Activated CD4-positive, alpha-beta T cell treated with anti-CD3 and anti-CD28 coated beads for 48 hours (primary cell): ENCODE measurements at regions not wholly inside any gene's neighbourhood (a gene's known extent, or its start where the extent isn't known, plus 50 kb on each side); places are given as distances from the start of the nearest gene placed in this dataset.

Experiments
- DNase-seq: peaks from one replicate; pipeline ENCODE4 v3.0.0-alpha.2; 2020

- DNase-seq = no peak
Observed at GRCh38 chr11:112357488-112357887, 96.8 kb upstream of the PLET1 start.

DNA sequence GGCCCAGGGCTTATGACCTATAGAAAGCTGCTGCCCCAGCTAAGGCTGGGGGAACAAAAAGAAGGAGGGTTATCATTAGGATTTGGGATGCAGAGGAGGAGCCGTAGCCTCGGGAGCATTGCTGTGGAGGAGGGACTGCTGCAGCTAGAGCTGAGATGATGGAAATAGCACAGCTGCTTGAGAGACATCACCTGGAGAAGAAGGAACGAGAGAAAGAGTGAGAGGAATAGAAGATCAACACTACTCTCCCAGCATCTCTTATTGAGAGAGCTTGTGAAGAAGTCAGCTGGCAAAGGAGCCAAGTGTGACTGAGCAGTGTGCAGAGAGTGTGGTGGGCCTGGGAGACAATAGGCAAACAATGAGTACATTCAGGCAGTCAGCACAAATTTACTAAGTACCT is 100.7 kb upstream of the PLET1 start:
- no peak for DNase-seq

DNA sequence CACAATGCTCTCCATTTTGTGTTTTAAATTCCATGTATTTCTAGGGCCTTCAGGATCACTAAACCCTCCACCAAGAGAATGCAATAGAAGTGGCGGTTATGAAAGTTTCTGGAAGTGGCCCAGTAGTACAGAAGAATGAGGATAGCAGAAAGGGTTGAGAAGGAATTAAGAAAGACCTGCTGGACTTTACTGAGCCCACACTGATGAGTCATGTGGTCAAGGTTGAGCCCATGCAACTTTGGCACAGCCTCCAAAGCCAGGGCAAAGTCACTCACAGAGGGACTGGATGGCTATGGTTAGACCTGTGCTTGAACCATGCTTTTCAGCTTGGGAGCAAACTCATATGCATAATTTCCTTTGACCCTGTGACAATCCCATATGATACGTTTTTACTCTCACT is 102.9 kb upstream of the PLET1 start:
- no peak for DNase-seq

DNA sequence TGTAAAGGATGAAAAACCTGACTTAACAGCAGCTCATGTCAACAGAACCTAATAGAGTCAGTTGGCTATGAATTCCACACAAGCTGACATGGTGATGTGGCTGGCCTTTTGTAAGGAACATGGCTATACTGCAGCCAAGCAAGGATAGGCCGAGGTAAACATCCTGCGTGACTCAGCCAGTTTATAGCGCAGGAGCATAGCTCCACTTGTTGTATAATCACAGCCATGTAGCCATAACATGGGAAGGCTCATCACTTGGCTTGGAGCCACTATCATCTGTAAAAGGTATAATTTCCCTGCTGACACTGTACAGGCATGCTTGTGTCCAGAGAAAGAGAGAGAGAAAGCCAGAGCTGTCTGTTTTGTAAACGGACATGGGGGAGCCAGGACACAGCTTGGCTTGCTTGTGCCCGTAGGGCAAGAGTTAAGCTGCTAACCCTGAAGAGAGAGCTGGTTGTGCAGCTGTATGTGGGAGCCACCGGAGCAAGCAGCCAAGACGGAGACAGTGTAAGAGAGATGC is 104.4 kb upstream of the PLET1 start:
- no peak for DNase-seq

DNA sequence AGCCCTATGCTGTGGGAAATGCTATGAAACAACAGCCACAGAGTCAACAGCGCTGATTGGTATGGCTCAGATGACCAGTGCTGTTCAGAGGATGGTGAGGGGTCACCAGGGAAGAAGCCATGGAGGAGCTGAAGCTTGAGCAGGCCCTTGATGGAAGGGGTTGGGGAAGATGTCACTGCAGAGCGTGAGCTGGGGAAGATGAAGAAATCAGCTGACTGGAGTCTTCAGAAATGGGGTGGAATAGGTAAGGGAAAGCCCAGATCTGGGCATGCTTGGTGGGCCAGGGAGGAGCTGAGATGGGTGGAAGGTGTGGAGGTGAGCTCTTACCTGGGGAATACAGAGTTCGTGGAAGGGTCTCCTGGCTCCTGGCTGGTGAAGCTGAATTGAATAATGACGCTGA is 105.4 kb upstream of the PLET1 start:
- DNase-seq = no peak

- no peak for DNase-seq
Observed at GRCh38 chr11:112366777-112367176, 106.1 kb upstream of the PLET1 start.

DNA sequence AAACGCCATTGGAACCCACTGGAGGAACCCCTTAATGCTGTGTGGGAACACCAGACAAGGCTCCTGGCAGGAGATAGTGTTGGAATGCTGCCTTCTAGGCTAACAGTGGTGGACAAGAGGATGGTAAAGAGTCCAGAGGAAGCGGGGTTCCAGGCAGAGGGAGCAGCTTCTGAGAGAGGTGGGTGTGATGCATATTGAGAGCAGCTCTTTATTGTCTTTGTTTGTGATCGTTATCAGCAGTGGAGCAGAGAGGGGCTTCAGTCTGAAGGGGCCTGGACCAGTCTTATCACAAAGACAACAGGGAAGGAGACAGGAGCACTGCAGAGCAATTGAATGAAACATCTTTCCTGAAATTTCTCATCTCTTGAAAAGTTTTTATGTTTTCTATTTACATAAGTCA is 106.8 kb upstream of the PLET1 start:
- DNase-seq = no peak

DNA sequence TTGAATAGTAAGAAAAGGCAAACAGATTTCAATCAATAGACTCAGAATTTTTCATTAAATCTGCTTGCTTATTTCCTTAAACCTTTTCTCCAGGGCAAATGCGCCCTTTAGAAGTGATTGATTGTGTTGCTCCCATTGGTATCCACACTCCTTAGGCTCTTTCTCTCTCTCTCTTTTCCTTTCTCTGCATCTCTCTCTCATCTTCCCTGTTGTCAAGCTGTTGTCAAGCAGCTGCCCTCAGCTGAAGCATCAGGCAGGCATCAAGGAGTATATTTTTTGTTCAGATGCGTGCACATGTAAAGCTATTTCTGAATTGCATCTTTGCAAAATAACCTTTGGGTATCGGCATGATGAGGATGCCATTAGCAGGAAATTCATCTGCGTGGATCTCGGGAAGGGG is 107.2 kb upstream of the PLET1 start:
- DNase-seq = no peak

GRCh38 chr11:112368381-112368780 is 107.7 kb upstream of the PLET1 start:
- no peak for DNase-seq

DNA sequence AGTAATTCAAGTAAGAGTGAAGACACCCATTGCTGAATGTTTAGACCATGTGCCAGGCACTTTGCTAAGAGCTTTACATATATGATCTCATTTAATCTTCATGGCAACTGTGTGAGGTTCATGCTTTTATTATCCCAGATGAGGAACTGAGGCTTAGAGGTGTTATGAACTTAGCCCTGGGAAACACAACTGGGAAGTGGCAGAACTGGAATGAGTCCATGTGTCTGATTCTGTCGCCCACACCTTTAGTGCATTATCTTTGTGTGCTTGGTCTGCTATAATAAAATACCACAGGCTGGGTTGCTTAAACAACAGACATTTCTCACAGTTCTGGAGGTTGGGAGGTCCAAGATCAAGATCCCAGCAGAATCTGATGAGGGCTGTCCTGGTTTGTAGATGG is 108.7 kb upstream of the PLET1 start:
- no peak for DNase-seq

DNA sequence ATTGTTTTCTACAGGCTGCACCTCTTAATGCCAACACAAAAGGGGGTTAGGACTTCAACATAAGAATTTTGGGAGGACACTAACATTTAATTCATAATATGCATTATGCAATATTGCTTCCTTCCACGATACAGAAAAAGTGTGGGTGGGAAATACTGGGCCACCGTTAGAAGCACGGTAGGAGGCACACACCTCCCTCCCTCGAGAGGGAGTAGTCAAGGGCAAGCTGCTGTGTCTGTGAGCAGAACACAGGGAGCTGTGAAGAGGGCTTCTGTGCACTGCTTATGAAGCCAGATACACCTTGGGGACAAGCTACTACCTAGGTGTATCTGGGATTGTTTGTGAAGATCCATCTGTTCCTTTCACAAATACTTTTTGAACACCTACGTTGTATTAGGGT is 109.3 kb upstream of the PLET1 start:
- no peak for DNase-seq

DNA sequence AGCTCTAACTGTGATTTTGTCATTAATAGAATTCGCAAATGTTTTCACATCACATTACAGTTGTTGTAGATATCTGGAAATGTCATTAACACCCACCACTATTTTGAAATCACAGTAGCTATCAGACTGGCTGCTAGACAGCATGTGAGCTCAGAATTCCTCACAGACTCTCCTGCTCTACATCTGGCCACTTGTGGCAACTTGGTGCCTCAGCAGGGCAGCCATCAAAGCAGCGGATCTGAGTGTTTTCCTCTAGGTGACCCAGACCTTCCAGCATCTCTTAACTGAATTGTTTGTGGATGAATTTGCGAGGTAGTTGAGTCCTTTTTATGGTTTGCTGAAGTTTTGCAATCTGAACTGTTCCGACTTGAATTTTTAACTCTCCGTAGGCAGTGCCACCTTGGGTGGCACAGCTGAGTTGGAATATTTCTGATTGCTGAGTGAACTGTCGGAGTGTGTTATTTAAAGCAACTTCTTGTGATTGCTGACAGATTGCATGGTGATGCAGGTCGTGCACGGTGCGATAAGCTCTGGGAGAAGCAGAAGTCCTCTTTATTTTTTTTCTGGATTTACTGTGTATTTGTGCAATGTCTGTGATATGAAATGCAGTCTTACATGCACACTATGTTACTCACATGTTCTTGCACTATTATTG is 114.0 kb upstream of the PLET1 start:
- no peak for DNase-seq

DNA sequence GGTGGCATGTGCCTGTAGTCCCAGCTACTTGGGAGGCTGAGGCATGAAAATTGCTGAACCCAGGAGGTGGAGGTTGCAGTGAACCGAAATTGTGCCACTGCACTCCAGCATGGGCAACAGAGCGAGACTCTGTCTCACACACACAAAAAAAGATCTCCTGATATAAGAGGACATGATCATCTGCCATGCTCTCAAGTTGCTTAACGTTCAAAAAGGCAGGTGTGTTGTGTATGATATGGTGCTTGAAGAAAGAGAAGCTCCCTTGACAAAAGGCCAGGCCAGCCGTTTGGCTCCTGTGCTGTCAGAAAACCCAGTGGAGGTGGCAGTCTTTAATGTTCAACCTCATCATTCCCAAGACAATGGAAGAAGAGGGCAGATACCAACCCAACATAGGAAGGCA is 117.3 kb upstream of the PLET1 start:
- DNase-seq = no peak

DNA sequence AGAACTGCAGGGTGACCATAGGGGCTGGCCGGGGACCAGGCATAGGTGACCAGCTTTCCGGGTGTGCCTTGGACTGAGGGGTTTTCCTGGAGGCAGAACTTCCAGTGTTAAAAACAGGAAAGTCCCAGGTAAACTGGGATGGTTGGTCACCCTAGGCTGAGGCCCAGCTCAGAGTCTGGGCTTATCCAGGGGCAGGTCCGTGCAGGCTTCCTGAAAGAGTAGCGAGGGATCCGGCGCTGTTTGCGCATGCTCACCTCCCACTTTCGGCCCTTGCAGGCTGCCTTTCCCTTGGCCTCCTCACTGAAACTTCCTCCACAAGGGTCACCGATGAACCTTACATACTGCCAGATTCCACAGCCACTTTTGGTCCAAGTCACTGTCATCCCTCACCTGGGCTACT is 119.8 kb upstream of the PLET1 start:
- no peak for DNase-seq

DNA sequence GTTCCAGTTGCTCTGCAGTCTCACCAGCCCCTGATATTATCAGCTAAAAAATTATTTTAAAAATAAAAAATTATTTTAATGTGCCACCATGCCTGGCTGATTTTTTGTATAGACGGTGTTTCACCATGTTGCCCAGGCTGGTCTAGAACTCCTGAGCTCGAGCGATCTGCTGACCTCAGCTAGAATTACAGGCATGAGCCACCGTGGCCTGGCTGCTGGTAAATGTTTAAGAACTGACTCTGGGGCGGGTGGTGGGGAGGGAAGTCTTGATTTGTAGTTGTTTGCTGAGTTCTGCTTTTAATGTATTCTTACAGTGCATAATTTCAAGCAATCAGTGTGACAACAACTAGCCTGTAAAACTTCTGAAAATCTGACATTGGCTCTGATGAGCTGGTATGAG is 120.9 kb upstream of the PLET1 start:
- DNase-seq = no peak

GRCh38 chr11:112382561-112382960 is 121.9 kb upstream of the PLET1 start:
- DNase-seq = no peak

- no peak for DNase-seq
Observed at GRCh38 chr11:112388496-112388895, 127.8 kb upstream of the PLET1 start.

DNA sequence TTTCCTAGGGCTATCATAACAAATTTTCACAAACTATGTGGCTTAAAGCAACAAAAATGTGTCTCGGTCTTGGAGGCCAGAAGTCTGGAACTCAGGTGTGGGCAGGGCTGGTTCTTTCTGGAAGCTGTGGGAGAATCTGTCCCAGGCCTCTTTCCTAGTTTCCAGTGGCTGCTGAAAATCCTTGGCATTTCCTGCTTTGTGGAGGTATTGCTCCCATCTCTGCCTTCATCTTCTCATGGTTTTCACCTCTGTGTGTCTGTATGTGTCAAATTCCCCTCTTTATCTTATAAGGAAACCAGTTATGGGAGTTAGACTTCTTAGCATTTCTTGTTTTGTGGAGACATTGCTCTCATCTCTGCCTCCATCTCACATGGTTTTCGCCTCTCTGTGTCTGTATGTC is 130.4 kb upstream of the PLET1 start:
- DNase-seq = no peak

- DNase-seq = no peak
Observed at GRCh38 chr11:112392904-112393303, 132.2 kb upstream of the PLET1 start.

DNA sequence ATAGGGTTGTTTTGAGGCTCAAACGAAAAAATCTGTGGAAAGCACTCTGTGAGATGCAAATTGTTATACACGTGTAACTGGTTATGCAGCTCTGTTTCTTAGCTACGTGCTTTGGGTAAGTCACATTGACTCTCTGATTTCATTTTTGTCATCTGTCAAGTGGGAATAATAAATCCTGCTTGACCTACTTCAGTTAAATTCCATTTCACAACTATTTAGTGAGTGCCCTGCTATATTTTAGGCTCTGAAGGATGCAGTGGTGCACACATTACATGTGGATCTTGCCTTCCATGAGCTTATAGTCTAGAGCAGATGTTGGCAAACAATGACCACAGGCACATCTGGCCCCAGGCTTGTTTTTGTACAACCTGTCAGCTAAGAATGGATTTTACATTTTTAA is 133.6 kb upstream of the PLET1 start:
- no peak for DNase-seq

DNA sequence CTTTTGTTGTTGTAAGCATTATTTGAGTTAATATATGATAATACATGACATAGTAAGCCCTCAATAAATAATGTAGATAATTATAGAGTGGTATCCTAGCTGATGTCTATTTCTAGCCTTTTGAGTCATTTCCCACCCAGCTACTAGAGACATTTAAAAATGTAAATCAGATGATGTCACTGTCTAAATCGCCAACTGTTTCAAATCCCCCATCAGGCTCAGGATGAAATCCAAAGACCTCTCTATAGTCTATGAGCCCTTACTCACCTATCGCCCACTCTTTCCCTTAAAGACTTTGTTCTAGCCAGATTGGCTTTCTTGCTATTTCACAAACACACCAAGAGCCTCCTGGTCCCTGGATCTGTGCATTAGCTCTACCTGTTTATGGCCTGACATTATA is 135.4 kb upstream of the PLET1 start:
- DNase-seq = no peak

GRCh38 chr11:112398798-112399478 is 138.3 kb upstream of the PLET1 start:
- DNase-seq = no peak

- no peak for DNase-seq
Observed at GRCh38 chr11:112400476-112401014, 139.9 kb upstream of the PLET1 start.

GRCh38 chr11:112401036-112401769 is 140.5 kb upstream of the PLET1 start:
- DNase-seq = no peak
